A549 (cell line): ENCODE measurements at regions not wholly inside any gene's neighbourhood (a gene's known extent, or its start where the extent isn't known, plus 50 kb on each side); places are given as distances from the start of the nearest gene placed in this dataset.

Source experiments
- CHD2 ChIP-seq: fragments of 150-350 bp; IDR thresholded peaks from 2 replicates; pipeline ENCODE4 v1.6.1; 2014; ENCODE audit warnings: low read length; ENCODE audit not compliant: partially characterized antibody
- MAZ ChIP-seq: fragments of 150-350 bp; IDR thresholded peaks from 2 replicates; pipeline ENCODE4 v1.6.1; 2014; ENCODE audit warnings: antibody characterized with exemption, low read depth, low read length, borderline replicate concordance
- NFE2L2 ChIP-seq: fragments of 150-350 bp; conservative IDR thresholded peaks from 2 replicates; pipeline ENCODE4 v1.6.1; 2014; ENCODE audit warnings: low read length
- POLR2A ChIP-seq: IDR thresholded peaks from 2 replicates; pipeline ENCODE4 v1.6.1; 2012; ENCODE audit warnings: mild to moderate bottlenecking, low read length
- RCOR1 ChIP-seq: fragments of 150-350 bp; IDR thresholded peaks from 2 replicates; pipeline ENCODE4 v1.6.1; 2014; ENCODE audit warnings: antibody characterized with exemption, low read length, low read depth
- SREBF2 ChIP-seq: fragments of 450-650 bp; IDR thresholded peaks from 2 replicates; pipeline ENCODE4 v1.6.1; 2014; ENCODE audit warnings: mild to moderate bottlenecking, moderate library complexity
- ZSCAN20 ChIP-seq: fragments of 250-450 bp; sonication (Bioruptor Pico); IDR thresholded peaks from 2 replicates; pipeline ENCODE4 v1.8.0; 2022; ENCODE audit warnings: mild to moderate bottlenecking, moderate library complexity
- TF ChIP-seq, protein P1 (sequence below): fragments of 450-650 bp; IDR thresholded peaks from 2 replicates; pipeline ENCODE4 v1.6.1; 2014; ENCODE audit warnings: antibody characterized with exemption
- TF ChIP-seq, protein P2 (sequence below): IDR thresholded peaks from 2 replicates; pipeline ENCODE4 v1.6.1; 2012
- TF ChIP-seq, protein P3 (sequence below): fragments of 250-450 bp; sonication (Bioruptor Pico); IDR thresholded peaks from 2 replicates; pipeline ENCODE4 v1.5.0; 2021; ENCODE audit warnings: mild to moderate bottlenecking, moderate library complexity, borderline replicate concordance
- TF ChIP-seq, protein P4 (sequence below): fragments of >200 bp; sonication (Bioruptor Twin); formaldehyde crosslinking; IDR thresholded peaks from 3 replicates; pipeline ENCODE4 v1.5.1; 2016

DNA sequence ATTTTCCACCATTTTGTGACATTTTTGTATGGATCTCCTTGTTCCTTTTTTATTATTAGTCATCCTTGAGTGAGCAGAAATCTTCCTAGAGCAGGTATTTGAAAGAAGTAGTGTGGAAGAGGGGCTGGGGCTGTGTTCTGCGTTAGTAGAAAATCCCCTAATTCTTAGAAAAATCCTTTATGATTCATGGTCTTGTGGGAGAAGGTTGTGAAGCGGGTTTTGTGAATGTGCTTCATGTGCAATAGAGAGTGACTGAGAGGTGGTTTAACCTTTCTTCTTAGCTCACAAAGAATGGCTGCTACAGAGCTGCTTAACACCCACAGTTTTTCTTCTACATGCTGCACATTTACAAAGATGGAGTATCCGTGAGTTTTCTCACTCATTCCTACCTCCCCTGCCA is 220.5 kb downstream of the IDS start:
- TF ChIP-seq, protein P1, sequence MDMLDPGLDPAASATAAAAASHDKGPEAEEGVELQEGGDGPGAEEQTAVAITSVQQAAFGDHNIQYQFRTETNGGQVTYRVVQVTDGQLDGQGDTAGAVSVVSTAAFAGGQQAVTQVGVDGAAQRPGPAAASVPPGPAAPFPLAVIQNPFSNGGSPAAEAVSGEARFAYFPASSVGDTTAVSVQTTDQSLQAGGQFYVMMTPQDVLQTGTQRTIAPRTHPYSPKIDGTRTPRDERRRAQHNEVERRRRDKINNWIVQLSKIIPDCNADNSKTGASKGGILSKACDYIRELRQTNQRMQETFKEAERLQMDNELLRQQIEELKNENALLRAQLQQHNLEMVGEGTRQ: no peak
- TF ChIP-seq CHD2 (no peak), NFE2L2 (no peak), RCOR1 (no peak), POLR2A (no peak), SREBF2 (no peak), MAZ (no peak), ZSCAN20 (CRISPR knock-in tag) (no peak)
- TF ChIP-seq, protein P2, sequence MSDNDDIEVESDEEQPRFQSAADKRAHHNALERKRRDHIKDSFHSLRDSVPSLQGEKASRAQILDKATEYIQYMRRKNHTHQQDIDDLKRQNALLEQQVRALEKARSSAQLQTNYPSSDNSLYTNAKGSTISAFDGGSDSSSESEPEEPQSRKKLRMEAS: no peak
- TF ChIP-seq, protein P3, sequence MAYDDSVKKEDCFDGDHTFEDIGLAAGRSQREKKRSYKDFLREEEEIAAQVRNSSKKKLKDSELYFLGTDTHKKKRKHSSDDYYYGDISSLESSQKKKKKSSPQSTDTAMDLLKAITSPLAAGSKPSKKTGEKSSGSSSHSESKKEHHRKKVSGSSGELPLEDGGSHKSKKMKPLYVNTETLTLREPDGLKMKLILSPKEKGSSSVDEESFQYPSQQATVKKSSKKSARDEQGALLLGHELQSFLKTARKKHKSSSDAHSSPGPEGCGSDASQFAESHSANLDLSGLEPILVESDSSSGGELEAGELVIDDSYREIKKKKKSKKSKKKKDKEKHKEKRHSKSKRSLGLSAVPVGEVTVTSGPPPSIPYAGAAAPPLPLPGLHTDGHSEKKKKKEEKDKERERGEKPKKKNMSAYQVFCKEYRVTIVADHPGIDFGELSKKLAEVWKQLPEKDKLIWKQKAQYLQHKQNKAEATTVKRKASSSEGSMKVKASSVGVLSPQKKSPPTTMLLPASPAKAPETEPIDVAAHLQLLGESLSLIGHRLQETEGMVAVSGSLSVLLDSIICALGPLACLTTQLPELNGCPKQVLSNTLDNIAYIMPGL (CRISPR knock-in tag): no peak
- TF ChIP-seq, protein P4, sequence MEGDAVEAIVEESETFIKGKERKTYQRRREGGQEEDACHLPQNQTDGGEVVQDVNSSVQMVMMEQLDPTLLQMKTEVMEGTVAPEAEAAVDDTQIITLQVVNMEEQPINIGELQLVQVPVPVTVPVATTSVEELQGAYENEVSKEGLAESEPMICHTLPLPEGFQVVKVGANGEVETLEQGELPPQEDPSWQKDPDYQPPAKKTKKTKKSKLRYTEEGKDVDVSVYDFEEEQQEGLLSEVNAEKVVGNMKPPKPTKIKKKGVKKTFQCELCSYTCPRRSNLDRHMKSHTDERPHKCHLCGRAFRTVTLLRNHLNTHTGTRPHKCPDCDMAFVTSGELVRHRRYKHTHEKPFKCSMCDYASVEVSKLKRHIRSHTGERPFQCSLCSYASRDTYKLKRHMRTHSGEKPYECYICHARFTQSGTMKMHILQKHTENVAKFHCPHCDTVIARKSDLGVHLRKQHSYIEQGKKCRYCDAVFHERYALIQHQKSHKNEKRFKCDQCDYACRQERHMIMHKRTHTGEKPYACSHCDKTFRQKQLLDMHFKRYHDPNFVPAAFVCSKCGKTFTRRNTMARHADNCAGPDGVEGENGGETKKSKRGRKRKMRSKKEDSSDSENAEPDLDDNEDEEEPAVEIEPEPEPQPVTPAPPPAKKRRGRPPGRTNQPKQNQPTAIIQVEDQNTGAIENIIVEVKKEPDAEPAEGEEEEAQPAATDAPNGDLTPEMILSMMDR: no peak
